ENCODE measurements at regions not wholly inside any gene's neighbourhood (a gene's known extent, or its start where the extent isn't known, plus 50 kb on each side); places are given as distances from the start of the nearest gene placed in this dataset.

DNA sequence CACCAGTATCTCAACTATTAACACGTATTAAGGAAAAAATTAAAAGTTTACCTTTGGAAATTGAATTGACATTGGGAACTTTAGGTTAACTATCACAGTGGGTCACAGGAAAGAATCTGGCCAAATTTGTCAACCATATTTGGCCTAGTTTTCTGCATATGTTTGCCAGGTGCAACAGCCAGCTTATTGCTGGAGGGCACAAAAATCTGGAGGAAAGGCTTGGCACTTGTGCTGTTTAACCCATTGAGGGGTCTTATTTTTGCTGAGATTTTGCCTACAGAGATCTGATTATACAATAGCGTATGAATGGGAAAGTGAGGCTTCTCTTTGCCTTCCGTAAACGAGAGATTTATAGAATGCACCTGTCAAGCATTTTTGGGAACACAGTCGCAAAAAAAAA lies 190.4 kb downstream of the PRL start:
- no peaks in the 10 kb centered on the region for H4K20me1 ChIP-seq (ENCODE audit: insufficient read depth, low read length)
- H3K27ac ChIP-seq (ENCODE audit: low read length), result no peak overlapping the region
- H2AFZ ChIP-seq (ENCODE audit: low read depth, low read length), result no peak overlapping the region
- no peaks in the 10 kb centered on the region for H3K27me3 ChIP-seq (ENCODE audit: insufficient read depth, low read length, poor library complexity)
- H3K79me2 ChIP-seq (ENCODE audit: insufficient read depth, low read length), result no peaks in the 10 kb centered on the region
- ATAC-seq (ENCODE audit: insufficient read depth, low read depth) (no peak), DNase-seq (no peak)
- no peaks in the 10 kb centered on the region for H3K9me3 ChIP-seq (ENCODE audit: insufficient read depth, low read length, severe bottlenecking)
- H3K4me1 ChIP-seq (ENCODE audit: insufficient read depth, low read length), result no peaks in the 10 kb centered on the region
- TF ChIP-seq EZH2 (IDR thresholded peaks at IDR 0.05; ENCODE audit: borderline replicate concordance, low read depth, low read length, severe bottlenecking), result no peak
- TF ChIP-seq, protein P1, sequence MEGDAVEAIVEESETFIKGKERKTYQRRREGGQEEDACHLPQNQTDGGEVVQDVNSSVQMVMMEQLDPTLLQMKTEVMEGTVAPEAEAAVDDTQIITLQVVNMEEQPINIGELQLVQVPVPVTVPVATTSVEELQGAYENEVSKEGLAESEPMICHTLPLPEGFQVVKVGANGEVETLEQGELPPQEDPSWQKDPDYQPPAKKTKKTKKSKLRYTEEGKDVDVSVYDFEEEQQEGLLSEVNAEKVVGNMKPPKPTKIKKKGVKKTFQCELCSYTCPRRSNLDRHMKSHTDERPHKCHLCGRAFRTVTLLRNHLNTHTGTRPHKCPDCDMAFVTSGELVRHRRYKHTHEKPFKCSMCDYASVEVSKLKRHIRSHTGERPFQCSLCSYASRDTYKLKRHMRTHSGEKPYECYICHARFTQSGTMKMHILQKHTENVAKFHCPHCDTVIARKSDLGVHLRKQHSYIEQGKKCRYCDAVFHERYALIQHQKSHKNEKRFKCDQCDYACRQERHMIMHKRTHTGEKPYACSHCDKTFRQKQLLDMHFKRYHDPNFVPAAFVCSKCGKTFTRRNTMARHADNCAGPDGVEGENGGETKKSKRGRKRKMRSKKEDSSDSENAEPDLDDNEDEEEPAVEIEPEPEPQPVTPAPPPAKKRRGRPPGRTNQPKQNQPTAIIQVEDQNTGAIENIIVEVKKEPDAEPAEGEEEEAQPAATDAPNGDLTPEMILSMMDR (IDR thresholded peaks at IDR 0.05; ENCODE audit: borderline replicate concordance, extremely low read depth, low read length, poor library complexity, severe bottlenecking), result no peak
- H3K4me2 ChIP-seq (ENCODE audit: insufficient read depth, low read length), result no peak overlapping the region
- peaks cover 9% of the 10 kb centered on the region; the same call in 1 of the 2 replicates for H3K36me3 ChIP-seq (ENCODE audit: insufficient read depth, low read length)
- H3K4me3 ChIP-seq (ENCODE audit: low read depth in 1 of 2, low read length in 2 of 2), result no peak overlapping the region
- no peak overlapping the region for H3K9ac ChIP-seq (ENCODE audit: low read depth, low read length)

DNA sequence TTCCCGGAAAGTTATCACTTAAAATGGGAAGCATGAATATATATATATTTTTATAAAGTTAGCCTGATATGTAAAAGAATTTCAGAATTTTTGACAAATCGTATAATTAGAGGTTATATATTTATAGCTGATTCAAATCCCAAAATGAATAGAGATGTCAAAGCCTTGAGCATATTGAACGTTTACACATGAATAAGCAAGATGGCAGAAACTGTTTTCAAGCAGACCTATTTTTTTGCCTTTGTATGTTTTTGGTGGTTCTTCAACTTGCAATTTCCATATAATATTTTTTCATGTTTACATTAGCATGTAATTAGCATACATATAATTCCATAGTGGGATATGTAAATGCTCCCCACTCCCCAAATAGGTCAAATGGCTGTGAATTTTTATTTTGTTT lies 189.9 kb downstream of the PRL start:
- Histone ChIP-seq H3K4me3 (ENCODE audit: low read depth in 1 of 2, low read length in 2 of 2) (no peak overlapping the region), H4K20me1 (ENCODE audit: insufficient read depth, low read length) (no peaks in the 10 kb centered on the region), H2AFZ (ENCODE audit: low read depth, low read length) (no peak overlapping the region), H3K27me3 (ENCODE audit: insufficient read depth, low read length, poor library complexity) (no peaks in the 10 kb centered on the region), H3K79me2 (ENCODE audit: insufficient read depth, low read length) (no peaks in the 10 kb centered on the region), H3K4me2 (ENCODE audit: insufficient read depth, low read length) (no peak overlapping the region), H3K27ac (ENCODE audit: low read length) (no peak overlapping the region), H3K9ac (ENCODE audit: low read depth, low read length) (no peak overlapping the region), H3K36me3 (ENCODE audit: insufficient read depth, low read length) (peaks cover 12% of the 10 kb centered on the region; the same call in 1 of the 2 replicates), H3K4me1 (ENCODE audit: insufficient read depth, low read length) (no peaks in the 10 kb centered on the region), H3K9me3 (ENCODE audit: insufficient read depth, low read length, severe bottlenecking) (no peaks in the 10 kb centered on the region)
- no peak for TF ChIP-seq EZH2 (IDR thresholded peaks at IDR 0.05; ENCODE audit: borderline replicate concordance, low read depth, low read length, severe bottlenecking)
- TF ChIP-seq, protein P1 (IDR thresholded peaks at IDR 0.05; ENCODE audit: borderline replicate concordance, extremely low read depth, low read length, poor library complexity, severe bottlenecking), result no peak
- no peak for ATAC-seq (ENCODE audit: insufficient read depth, low read depth)
- no peak for DNase-seq

DNA sequence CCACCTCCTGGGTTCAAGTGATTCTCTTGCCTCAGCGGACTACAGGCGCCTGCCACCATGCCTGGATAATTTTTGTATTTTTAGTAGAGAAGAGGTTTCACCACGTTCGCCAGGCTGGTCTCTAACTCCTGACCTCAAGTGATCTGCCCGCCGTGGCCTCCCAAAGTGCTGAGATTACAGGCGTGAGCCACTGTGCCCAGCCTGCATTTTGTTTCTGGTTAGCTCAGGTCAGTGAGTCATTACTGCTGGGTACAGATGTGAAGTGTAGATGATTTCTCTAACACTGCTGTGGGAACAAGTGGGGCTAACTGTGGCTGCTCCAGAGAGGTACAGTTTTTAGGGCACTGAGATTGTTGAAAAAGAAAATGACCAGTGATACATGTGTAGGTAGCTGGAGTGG lies 188.6 kb downstream of the PRL start:
- H3K36me3 ChIP-seq (ENCODE audit: insufficient read depth, low read length), result peaks cover 15% of the 10 kb centered on the region; the same call in 1 of the 2 replicates
- H3K4me1 ChIP-seq (ENCODE audit: insufficient read depth, low read length), result no peaks in the 10 kb centered on the region
- H2AFZ ChIP-seq (ENCODE audit: low read depth, low read length), result no peak overlapping the region
- no peak for DNase-seq
- ATAC-seq (ENCODE audit: insufficient read depth, low read depth), result peak; percentile 29; the same call in 2 of the 3 replicates
- H3K4me2 ChIP-seq (ENCODE audit: insufficient read depth, low read length), result no peak overlapping the region
- no peak overlapping the region for H3K9ac ChIP-seq (ENCODE audit: low read depth, low read length)
- H3K27me3 ChIP-seq (ENCODE audit: insufficient read depth, low read length, poor library complexity), result no peaks in the 10 kb centered on the region
- no peak overlapping the region for H3K27ac ChIP-seq (ENCODE audit: low read length)
- no peaks in the 10 kb centered on the region for H4K20me1 ChIP-seq (ENCODE audit: insufficient read depth, low read length)
- TF ChIP-seq, protein P1 (IDR thresholded peaks at IDR 0.05; ENCODE audit: borderline replicate concordance, extremely low read depth, low read length, poor library complexity, severe bottlenecking), result no peak
- no peak for TF ChIP-seq EZH2 (IDR thresholded peaks at IDR 0.05; ENCODE audit: borderline replicate concordance, low read depth, low read length, severe bottlenecking)
- no peaks in the 10 kb centered on the region for H3K79me2 ChIP-seq (ENCODE audit: insufficient read depth, low read length)
- no peaks in the 10 kb centered on the region for H3K9me3 ChIP-seq (ENCODE audit: insufficient read depth, low read length, severe bottlenecking)
- no peak overlapping the region for H3K4me3 ChIP-seq (ENCODE audit: low read depth in 1 of 2, low read length in 2 of 2)

DNA sequence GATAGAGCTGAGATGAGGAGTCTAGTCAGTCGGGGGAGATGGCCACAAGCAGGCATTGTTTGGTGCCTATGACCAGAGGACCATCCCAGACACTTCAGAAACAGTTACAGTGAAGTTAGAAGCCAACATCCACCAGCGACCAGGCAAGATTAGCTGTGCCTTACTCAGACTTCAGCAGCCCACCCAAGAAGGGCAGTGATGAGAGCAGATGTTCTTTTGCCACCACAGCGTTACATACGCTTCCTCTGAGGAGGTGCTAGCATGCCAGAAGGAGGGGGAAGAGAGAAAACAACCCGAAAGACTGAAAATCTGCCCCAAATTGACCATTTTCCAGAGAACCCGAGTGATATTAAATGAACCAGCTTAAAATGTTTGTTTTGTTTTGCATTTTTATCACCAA lies 186.8 kb downstream of the PRL start:
- DNase-seq (peak; percentile 12), ATAC-seq (ENCODE audit: insufficient read depth, low read depth) (peak; percentile 62; the same call in 2 of the 3 replicates)

More for the DNA sequence above, 186.8 kb downstream of the PRL start:
- H3K79me2 ChIP-seq (ENCODE audit: insufficient read depth, low read length), result no peaks in the 10 kb centered on the region
- H3K4me2 ChIP-seq (ENCODE audit: insufficient read depth, low read length), result no peak overlapping the region
- H3K4me1 ChIP-seq (ENCODE audit: insufficient read depth, low read length), result no peaks in the 10 kb centered on the region
- no peak overlapping the region for H2AFZ ChIP-seq (ENCODE audit: low read depth, low read length)
- H3K27ac ChIP-seq (ENCODE audit: low read length), result no peak overlapping the region
- H3K4me3 ChIP-seq (ENCODE audit: low read depth in 1 of 2, low read length in 2 of 2), result no peak overlapping the region
- no peaks in the 10 kb centered on the region for H3K9me3 ChIP-seq (ENCODE audit: insufficient read depth, low read length, severe bottlenecking)
- H3K36me3 ChIP-seq (ENCODE audit: insufficient read depth, low read length), result peaks cover 18% of the 10 kb centered on the region; the same call in 1 of the 2 replicates
- TF ChIP-seq EZH2 (IDR thresholded peaks at IDR 0.05; ENCODE audit: borderline replicate concordance, low read depth, low read length, severe bottlenecking), result no peak
- TF ChIP-seq, protein P1 (IDR thresholded peaks at IDR 0.05; ENCODE audit: borderline replicate concordance, extremely low read depth, low read length, poor library complexity, severe bottlenecking), result no peak
- no peaks in the 10 kb centered on the region for H4K20me1 ChIP-seq (ENCODE audit: insufficient read depth, low read length)
- no peak overlapping the region for H3K9ac ChIP-seq (ENCODE audit: low read depth, low read length)
- no peaks in the 10 kb centered on the region for H3K27me3 ChIP-seq (ENCODE audit: insufficient read depth, low read length, poor library complexity)
